K562 (cell line): ENCODE measurements at regions not wholly inside any gene's neighbourhood (a gene's known extent, or its start where the extent isn't known, plus 50 kb on each side); places are given as distances from the start of the nearest gene placed in this dataset.

Experiments
- ATAC-seq: fragments of 200-7000 bp; cut with Tn5 transposase; 3 replicates; pipeline ENCODE4 v1.9.1; 2020; ENCODE audit warnings: moderate library complexity
- BruUV-seq: library from RNA; stranded (reverse); fragments of 400-500 nt; replicated peaks from 2 replicates; lab custom pipeline; 2021; lab: Mats Ljungman, UMichigan
- CTCF ChIA-PET: fragments of 300-600 bp; formaldehyde crosslinking; extraction: SDS; loops from one replicate; lab custom pipeline; 2021; ENCODE audit warnings: low intra/inter-chr PET ratio; lab: Yijun Ruan, JAX
- POLR2A ChIA-PET: fragments of 300-600, 350-650 bp; sonication (Branson Sonifier 250); formaldehyde crosslinking; extraction: SDS; loops from one replicate; lab custom pipeline; 2021; ENCODE audit warnings: antibody characterized with exemption, inconsistent platforms; lab: Yijun Ruan, JAX
- DNase-seq, 4 experiments: peaks; one replicate each; pipeline versions ENCODE4 v3.0.0 to v3.0.0-alpha.2; 2011 to 2018; ENCODE audit warnings: low spot score in 3 of 4, mixed read lengths in 3 of 4; ENCODE audit errors: extremely low read depth in 1 of 4
- FAIRE-seq: peaks from 2 replicates; lab custom pipeline; 2011; peaks lifted over from hg19 to GRCh38; lab: Jason Lieb, UNC
- H2AFZ ChIP-seq: 2 replicates; pipeline ENCODE4 v1.6.0; 2011; ENCODE audit warnings: low read depth, low read length, control low read depth, inconsistent platforms
- H3K27ac ChIP-seq: fragments of 200-600 bp; 3 replicates; pipeline ENCODE4 v1.8.0; 2011; ENCODE audit warnings: low read depth, mild to moderate bottlenecking, control low read depth, inconsistent platforms, low read length, moderate library complexity, mixed read lengths; ENCODE audit errors: extremely low read depth
- H3K27me3 ChIP-seq, 2 experiments: fragments of 300-600 bp in 1 of 2; 2 replicates in 1 of 2; 3 replicates in 1 of 2; pipeline versions ENCODE4 v1.6.0 to v1.8.0; 2011; ENCODE audit warnings: inconsistent platforms in 2 of 2, low read length in 2 of 2, mild to moderate bottlenecking in 1 of 2, mixed read lengths in 1 of 2, moderate library complexity in 1 of 2; ENCODE audit not compliant: control insufficient read depth in 2 of 2, insufficient read depth in 2 of 2
- H3K36me3 ChIP-seq: fragments of 300-600 bp; 3 replicates; pipeline ENCODE4 v1.8.0; 2011; ENCODE audit warnings: mild to moderate bottlenecking, low read length, inconsistent platforms; ENCODE audit not compliant: control insufficient read depth, insufficient read depth
- H3K4me1 ChIP-seq, 2 experiments: fragments of 200-600 bp in 1 of 2; replicated peaks in 1 of 2; 2 replicates in 1 of 2; 3 replicates in 1 of 2; pipeline versions ENCODE4 v1.5.1 to v1.8.0; 2011; ENCODE audit warnings: inconsistent platforms in 2 of 2, low read length in 2 of 2, mild to moderate bottlenecking in 1 of 2, mixed read lengths in 1 of 2, moderate library complexity in 1 of 2; ENCODE audit not compliant: control insufficient read depth in 2 of 2, insufficient read depth in 2 of 2
- H3K4me2 ChIP-seq: 2 replicates; pipeline ENCODE4 v1.6.1; 2011; ENCODE audit warnings: low read length, control low read depth, inconsistent platforms, mixed read lengths; ENCODE audit not compliant: insufficient read depth
- H3K4me3 ChIP-seq: fragments of 200-600 bp; sonication (generic), shearing (Covaris generic); 2 replicates; pipeline ENCODE4 v1.5.1; 2016; ENCODE audit warnings: control low read depth, inconsistent platforms
- H3K79me2 ChIP-seq: fragments of 200-600 bp; 3 replicates; pipeline ENCODE4 v1.8.0; 2011; ENCODE audit warnings: low read length, inconsistent platforms; ENCODE audit not compliant: control insufficient read depth, insufficient read depth
- H3K9ac ChIP-seq, 2 experiments: 2 replicates each; pipeline versions ENCODE4 v1.6.0 to v1.6.1; 2011; ENCODE audit warnings: low read depth in 2 of 2, low read length in 2 of 2, control low read depth in 1 of 2, inconsistent platforms in 1 of 2, mild to moderate bottlenecking in 1 of 2, mixed read lengths in 1 of 2; ENCODE audit not compliant: insufficient read depth in 1 of 2
- H3K9me1 ChIP-seq: one replicate; pipeline ENCODE4 v1.6.0; 2011; ENCODE audit warnings: inconsistent platforms, mild to moderate bottlenecking, low read length, moderate library complexity; ENCODE audit not compliant: control insufficient read depth, insufficient read depth
- H3K9me3 ChIP-seq: replicated peaks from 2 replicates; pipeline ENCODE4 v1.5.1; 2011; ENCODE audit warnings: low read depth, low read length, inconsistent platforms; ENCODE audit not compliant: control insufficient read depth, insufficient read depth
- H4K20me1 ChIP-seq: replicated peaks from 2 replicates; pipeline ENCODE4 v1.6.1; 2011; ENCODE audit warnings: low read length, inconsistent platforms, mixed read lengths; ENCODE audit not compliant: control insufficient read depth, insufficient read depth
- CHD4 ChIP-seq: fragments of 200-600 bp; sonication (generic); IDR thresholded peaks from 3 replicates; pipeline ENCODE4 v1.6.1; 2012; ENCODE audit warnings: low read depth, mild to moderate bottlenecking, mixed read lengths, low read length, inconsistent platforms; ENCODE audit not compliant: insufficient read depth, insufficient replicate concordance, poor library complexity, severe bottlenecking
- DDX20 ChIP-seq: fragments of 450-650 bp; IDR thresholded peaks from 2 replicates; pipeline ENCODE4 v1.6.1; 2016; ENCODE audit warnings: missing genetic modification characterization, low read depth, mild to moderate bottlenecking, missing compliant biosample characterization, moderate library complexity
- KDM4B ChIP-seq, 2 experiments: fragments of 450-650 bp in 1 of 2; sonication (generic) in 1 of 2; IDR thresholded peaks; 2 replicates each; pipeline ENCODE4 v1.6.1; 2016 to 2017; ENCODE audit warnings: borderline replicate concordance in 2 of 2, antibody characterized with exemption in 1 of 2, low read depth in 1 of 2, mild to moderate bottlenecking in 1 of 2
- MYC ChIP-seq, 2 experiments: fragments of 250-450 bp in 1 of 2; sonication (Bioruptor Pico) in 1 of 2; IDR thresholded peaks; 2 replicates each; pipeline versions ENCODE4 v1.5.1 to v1.6.1; 2012 to 2021; ENCODE audit warnings: low read depth in 2 of 2, borderline replicate concordance in 1 of 2, improper control_type of control experiment in 1 of 2, low read length in 1 of 2, mild to moderate bottlenecking in 1 of 2, moderate library complexity in 1 of 2
- WGBS: fragments of 100-300 bp; shearing (Covaris generic); methylation state at CpG from one replicate; pipeline ENCODE4 v1.1.6; 2016; ENCODE audit warnings: low coverage, mixed read lengths; ENCODE audit not compliant: insufficient coverage; ENCODE audit errors: missing lambda C conversion rate; 5-methylcytosine and 5-hydroxymethylcytosine counted together
- in situ Hi-C: fragments of 300-500 bp; cut with MboI; formaldehyde crosslinking; loops from 4 replicates; pipeline ENCODE4 v1.15.0; 2018; ENCODE audit warnings: inconsistent platforms, mixed read lengths
- intact Hi-C: fragments of 100-400 bp; cut with micrococcal nuclease; formaldehyde crosslinking; loops from 2 replicates; pipeline ENCODE4 v1.14.2; 2022

- no peak for DNase-seq
- peaks cover 15% of the 10 kb centered on the region; the same call in 1 of the 2 replicates for H4K20me1 ChIP-seq
- H3K9me1 ChIP-seq = peaks cover 2% of the 10 kb centered on the region
- no peak overlapping the region for H3K4me2 ChIP-seq
- ChIA-PET POLR2A (no interaction called here), CTCF (no interaction called here)
- intact Hi-C loops = no loop called here
- BruUV-seq = no TSS peak
- no peak overlapping the region for H3K4me3 ChIP-seq
- no peak overlapping the region for H3K9ac ChIP-seq
- no peaks in the 10 kb centered on the region for H3K79me2 ChIP-seq
- in situ Hi-C loops = no loop called here
- peaks cover 41 to 69% of the 10 kb centered on the region in 2 experiments for H3K27me3 ChIP-seq
- peaks cover 0 to 4% of the 10 kb centered on the region in 2 experiments; a peak in 1 of 5 replicates for H3K4me1 ChIP-seq
- H3K36me3 ChIP-seq = no peaks in the 10 kb centered on the region
- TF ChIP-seq DDX20 (tag) (no peak), CHD4 (peak; percentile 67), KDM4B (IDR thresholded peaks at IDR 0.05; ENCODE audit: borderline replicate concordance in 2 of 2, low read depth in 1 of 2) (no peak), MYC (IDR thresholded peaks at IDR 0.05; ENCODE audit: low read depth, low read length) (no peak), MYC (CRISPR knock-in tag; IDR thresholded peaks at IDR 0.05; ENCODE audit: borderline replicate concordance, low read depth) (no peak)
- TF ChIP-seq, all 486 proteins: peak for 1
- Histone ChIP-seq H3K9me3 (peaks cover 7% of the 10 kb centered on the region; the same call in 1 of the 2 replicates), H3K27ac (no peak overlapping the region), H2AFZ (no peak overlapping the region)
- WGBS = 4% methylated on average over 4 of the region's 7 CpGs
- FAIRE-seq (no peak), ATAC-seq (no peak)
Observed at GRCh38 chr7:157482517-157483087, 145.8 kb downstream of the DNAJB6 start.
